GM23248 (cell line): ENCODE measurements at regions not wholly inside any gene's neighbourhood (a gene's known extent, or its start where the extent isn't known, plus 50 kb on each side); places are given as distances from the start of the nearest gene placed in this dataset.

Experiments
- DNase-seq: peaks from one replicate; pipeline ENCODE4 v3.0.0-alpha.2; 2015
- H2AFZ ChIP-seq: fragments of 200-600 bp; sonication (generic); 2 replicates; pipeline ENCODE4 v1.6.1; 2016; ENCODE audit warnings: antibody characterized with exemption
- H3F3A ChIP-seq: fragments of 200-600 bp; sonication (generic); 2 replicates; pipeline ENCODE4 v1.6.1; 2016; ENCODE audit warnings: mild to moderate bottlenecking, antibody characterized with exemption, mixed run types; ENCODE audit not compliant: insufficient read depth
- H3K27ac ChIP-seq: fragments of 200-600 bp; sonication (generic); 2 replicates; pipeline ENCODE4 v1.5.1; 2016; ENCODE audit warnings: mild to moderate bottlenecking
- H3K27me3 ChIP-seq: fragments of 200-600 bp; sonication (generic); replicated peaks from 2 replicates; pipeline ENCODE4 v1.6.1; 2016; ENCODE audit warnings: mild to moderate bottlenecking; ENCODE audit not compliant: insufficient read depth
- H3K36me3 ChIP-seq: fragments of 200-600 bp; sonication (generic); 2 replicates; pipeline ENCODE4 v1.6.1; 2016; ENCODE audit warnings: low read depth, mild to moderate bottlenecking
- H3K4me1 ChIP-seq: fragments of 200-600 bp; sonication (generic); 2 replicates; pipeline ENCODE4 v1.6.1; 2016; ENCODE audit warnings: mild to moderate bottlenecking; ENCODE audit not compliant: insufficient read depth
- H3K4me2 ChIP-seq: fragments of 200-600 bp; sonication (generic); one replicate; pipeline ENCODE4 v1.6.1; 2016; ENCODE audit warnings: mild to moderate bottlenecking; ENCODE audit not compliant: unreplicated experiment
- H3K4me3 ChIP-seq: fragments of 200-600 bp; sonication (generic); 2 replicates; pipeline ENCODE4 v1.5.1; 2016; ENCODE audit warnings: mild to moderate bottlenecking
- H3K79me2 ChIP-seq: fragments of 200-600 bp; sonication (generic); 2 replicates; pipeline ENCODE4 v1.6.1; 2016; ENCODE audit warnings: mild to moderate bottlenecking; ENCODE audit not compliant: insufficient read depth
- H3K9ac ChIP-seq: fragments of 200-600 bp; sonication (generic); 2 replicates; pipeline ENCODE4 v1.6.1; 2016; ENCODE audit warnings: mild to moderate bottlenecking
- H3K9me2 ChIP-seq: fragments of 200-600 bp; sonication (generic); 2 replicates; pipeline ENCODE4 v1.6.1; 2016; ENCODE audit warnings: mixed run types, mild to moderate bottlenecking, moderate library complexity; ENCODE audit not compliant: insufficient read depth
- H3K9me3 ChIP-seq: fragments of 200-600 bp; sonication (generic); one replicate; pipeline ENCODE4 v1.6.1; 2017; ENCODE audit warnings: low read depth
- H4K20me1 ChIP-seq: fragments of 200-600 bp; sonication (generic); 2 replicates; pipeline ENCODE4 v1.6.0; 2016; ENCODE audit not compliant: insufficient read depth
- EZH2 ChIP-seq: fragments of 200-600 bp; sonication (generic); IDR thresholded peaks from 2 replicates; pipeline ENCODE4 v1.6.1; 2018; ENCODE audit warnings: antibody characterized with exemption, mild to moderate bottlenecking; ENCODE audit not compliant: insufficient read depth, poor library complexity, severe bottlenecking
- EZH2phosphoT487 ChIP-seq: fragments of 200-600 bp; sonication (generic); IDR thresholded peaks from 2 replicates; pipeline ENCODE4 v1.6.1; 2018; ENCODE audit warnings: antibody characterized with exemption, moderate library complexity, mild to moderate bottlenecking, low read depth; ENCODE audit not compliant: insufficient read depth
- WGBS, 2 experiments: methylation state at CpG; one replicate each; pipeline ENCODE4 v1.1.6; 2015 to 2017; ENCODE audit warnings: low lambda C conversion rate in 2 of 2, low coverage in 1 of 2; ENCODE audit errors: missing lambda C conversion rate in 2 of 2; 5-methylcytosine and 5-hydroxymethylcytosine counted together
- in situ Hi-C: fragments of 300-500 bp; cut with MboI; formaldehyde crosslinking; loops from 2 replicates; pipeline ENCODE4 v1.15.0; 2020

- H3K27ac ChIP-seq = no peak overlapping the region
- no peaks in the 10 kb centered on the region for H3K27me3 ChIP-seq
- H3K4me2 ChIP-seq = no peak overlapping the region
- H3K4me3 ChIP-seq = no peak overlapping the region
- no peaks in the 10 kb centered on the region for H3K36me3 ChIP-seq
- no peaks in the 10 kb centered on the region for H4K20me1 ChIP-seq
- no peaks in the 10 kb centered on the region for H3F3A ChIP-seq
- no peak for TF ChIP-seq EZH2
- TF ChIP-seq EZH2phosphoT487 = no peak
- H3K4me1 ChIP-seq = no peaks in the 10 kb centered on the region
- no peaks in the 10 kb centered on the region for H3K9me3 ChIP-seq
- no peak overlapping the region for H2AFZ ChIP-seq
- WGBS, 2 experiments = 1 to 3% methylated on average over 5 of the region's 5 CpGs
- H3K9me2 ChIP-seq = no peaks in the 10 kb centered on the region
- no peak overlapping the region for H3K9ac ChIP-seq
- no peaks in the 10 kb centered on the region for H3K79me2 ChIP-seq
- in situ Hi-C loops = no loop called here
- peak; percentile 13 for DNase-seq
These were observed 538.1 kb upstream of the API5 start for GRCh38 chr11:42773729-42774128.

GRCh38 chr11:42774567-42774966, 537.2 kb upstream of the API5 start:
- Histone ChIP-seq H3K27me3 (no peaks in the 10 kb centered on the region), H2AFZ (no peak overlapping the region), H3K9ac (no peak overlapping the region), H3K4me1 (no peaks in the 10 kb centered on the region), H3K36me3 (no peaks in the 10 kb centered on the region), H3K9me3 (no peaks in the 10 kb centered on the region), H3K79me2 (no peaks in the 10 kb centered on the region), H3F3A (no peaks in the 10 kb centered on the region), H4K20me1 (no peaks in the 10 kb centered on the region), H3K4me2 (no peak overlapping the region), H3K27ac (no peak overlapping the region), H3K4me3 (no peak overlapping the region), H3K9me2 (no peaks in the 10 kb centered on the region)
- in situ Hi-C loops = no loop called here
- no peak for DNase-seq
- TF ChIP-seq EZH2phosphoT487 (no peak), EZH2 (no peak)
- WGBS, 2 experiments = 0% methylated on average over 1 of the region's 1 CpG

GRCh38 chr11:42777776-42778175, 534.0 kb upstream of the API5 start:
- Histone ChIP-seq H3K79me2 (no peaks in the 10 kb centered on the region), H3K4me3 (no peak overlapping the region), H3K9me3 (no peaks in the 10 kb centered on the region), H4K20me1 (no peaks in the 10 kb centered on the region), H2AFZ (no peak overlapping the region), H3K27me3 (no peaks in the 10 kb centered on the region), H3K4me1 (no peaks in the 10 kb centered on the region), H3K9ac (no peak overlapping the region), H3K36me3 (no peaks in the 10 kb centered on the region), H3K4me2 (no peak overlapping the region), H3K27ac (no peak overlapping the region), H3K9me2 (no peaks in the 10 kb centered on the region), H3F3A (no peaks in the 10 kb centered on the region)
- WGBS, 2 experiments = 51 to 55% methylated on average over 4 of the region's 4 CpGs
- TF ChIP-seq EZH2phosphoT487 = no peak
- TF ChIP-seq EZH2 = no peak
- in situ Hi-C loops = no loop called here
- no peak for DNase-seq

- Histone ChIP-seq H3K9me3 (no peaks in the 10 kb centered on the region), H3K27me3 (no peaks in the 10 kb centered on the region), H3F3A (no peaks in the 10 kb centered on the region), H3K9ac (no peak overlapping the region), H3K4me3 (no peak overlapping the region), H2AFZ (no peak overlapping the region), H4K20me1 (no peaks in the 10 kb centered on the region), H3K9me2 (no peaks in the 10 kb centered on the region), H3K4me2 (no peak overlapping the region), H3K27ac (no peak overlapping the region), H3K4me1 (no peaks in the 10 kb centered on the region), H3K36me3 (no peaks in the 10 kb centered on the region), H3K79me2 (no peaks in the 10 kb centered on the region)
- 3 to 10% methylated on average over 1 of the region's 1 CpG for WGBS, 2 experiments
- no peak for DNase-seq
- TF ChIP-seq EZH2phosphoT487 (no peak), EZH2 (no peak)
- in situ Hi-C loops = no loop called here
These were observed 533.6 kb upstream of the API5 start for GRCh38 chr11:42778193-42778592.

- Histone ChIP-seq H3K27ac (no peak overlapping the region), H3K9me3 (no peaks in the 10 kb centered on the region), H3K9ac (no peak overlapping the region), H3K9me2 (no peaks in the 10 kb centered on the region), H3K79me2 (no peaks in the 10 kb centered on the region), H3K4me1 (no peaks in the 10 kb centered on the region), H3K36me3 (no peaks in the 10 kb centered on the region), H4K20me1 (no peaks in the 10 kb centered on the region), H2AFZ (no peak overlapping the region), H3F3A (no peaks in the 10 kb centered on the region), H3K4me3 (no peak overlapping the region), H3K4me2 (no peak overlapping the region), H3K27me3 (no peaks in the 10 kb centered on the region)
- 0 to 1% methylated on average over 3 of the region's 3 CpGs for WGBS, 2 experiments
- in situ Hi-C loops = no loop called here
- TF ChIP-seq EZH2 (no peak), EZH2phosphoT487 (no peak)
- no peak for DNase-seq
These were observed 532.2 kb upstream of the API5 start for GRCh38 chr11:42779555-42779954.
